Ovary (tissue), 7 donors: ENCODE measurements at regions not wholly inside any gene's neighbourhood (a gene's known extent, or its start where the extent isn't known, plus 50 kb on each side); places are given as distances from the start of the nearest gene placed in this dataset.
"Not testable (repeated sequence)": the region's sequence is repeated elsewhere in the genome, so short reads cannot be mapped to it uniquely, and the experiment has no call there.

Experiments
- DNase-seq, 5 donors: peaks; one replicate each; pipeline ENCODE4 v3.0.0-alpha.2; 2019 to 2020
- H3K27ac ChIP-seq, 2 donors: fragments of 200-600 bp; one replicate each; pipeline versions ENCODE4 v1.5.1 to v1.8.0; 2019 to 2022
- H3K27me3 ChIP-seq: fragments of 200-600 bp; one replicate; pipeline ENCODE4 v1.8.0; 2022
- H3K36me3 ChIP-seq: fragments of 200-600 bp; sonication (generic); one replicate; pipeline ENCODE4 v1.5.1; 2019
- H3K4me1 ChIP-seq: one replicate; pipeline ENCODE4 v1.8.1; 2013; ENCODE audit warnings: mild to moderate bottlenecking, moderate library complexity; ENCODE audit not compliant: insufficient read depth
- H3K4me3 ChIP-seq: fragments of 200-600 bp; sonication (generic); one replicate; pipeline ENCODE4 v1.5.1; 2017
- H3K9me3 ChIP-seq, 2 donors: fragments of 200-600 bp in 1 of 2; sonication (generic) in 1 of 2; one replicate each; pipeline versions ENCODE4 v1.5.1 to v1.8.1; 2013 to 2019; ENCODE audit warnings: mild to moderate bottlenecking in 1 of 2, moderate library complexity in 1 of 2
- CTCF ChIP-seq, 3 donors: fragments of 450-650 bp in 2 of 3; fragments of 200-600 bp in 1 of 3; IDR thresholded peaks; one replicate each; pipeline versions ENCODE4 v1.5.1 to v1.8.0; 2016 to 2022; ENCODE audit warnings: antibody characterized with exemption in 3 of 3, mild to moderate bottlenecking in 1 of 3
- EP300 ChIP-seq: sonication (generic); formaldehyde crosslinking; IDR thresholded peaks from one replicate; pipeline ENCODE4 v1.6.1; 2017; ENCODE audit warnings: antibody characterized with exemption
- POLR2A ChIP-seq: fragments of 450-650 bp; IDR thresholded peaks from one replicate; pipeline ENCODE4 v1.6.1; 2017; ENCODE audit warnings: antibody characterized with exemption, mild to moderate bottlenecking, moderate library complexity
- WGBS, 3 donors: extraction: QIAGEN DNeasy Blood & Tissue Kit in 1 of 3; methylation state at CpG; one replicate each; pipeline versions ENCODE4 v1.1.5 to v1.1.7; 2013 to 2017; 5-methylcytosine and 5-hydroxymethylcytosine counted together
- intact Hi-C, 4 donors: fragments of 100-400 bp; cut with DNase I; formaldehyde crosslinking; loops; one replicate each; pipeline versions ENCODE4 v1.11.0 to v1.15.1; 2022 to 2023
- donor health status: DM: no; HTN: no; CAD: no; lungs with moderate emphysema.
- donor health status: DM: no; HTN: no; CAD: no.
- donor health status: Bipolar disorder and iron deficiency.
- donor health status: DM: no; HTN: no; CAD: no.
- donor health status: DM: yes; HTN: yes; CAD: no.

DNA sequence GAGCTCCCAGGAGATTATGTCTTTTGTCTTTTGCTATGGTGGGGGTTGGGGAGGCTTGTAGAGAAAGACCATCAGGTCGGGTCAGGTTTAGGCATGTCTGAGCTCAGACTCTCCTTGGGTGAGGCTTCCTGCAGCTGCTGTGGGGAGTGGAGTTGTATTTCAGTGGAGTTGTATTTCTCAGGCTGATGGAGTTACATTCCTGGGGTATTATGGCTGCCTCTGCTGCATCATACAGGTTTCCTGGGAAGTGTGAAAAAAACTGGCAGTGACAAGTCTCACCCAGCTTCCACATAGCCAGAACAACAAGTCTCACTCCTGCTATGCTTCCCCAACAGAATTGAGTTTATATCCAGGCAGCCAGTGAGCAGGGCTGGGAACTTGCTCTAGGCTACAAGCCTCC, 119.3 kb downstream of the VSIG4 start:
- no peaks in the 10 kb centered on the region for H3K9me3 ChIP-seq
- WGBS, 3 donors: 0 to 7% (median 6%) methylated on average over 1 of the region's 1 CpG
- H3K4me1 ChIP-seq: no peaks in the 10 kb centered on the region
- TF ChIP-seq POLR2A: no peak
- no peak for TF ChIP-seq CTCF (IDR thresholded peaks at IDR 0.05)
- no peak for TF ChIP-seq EP300
- intact Hi-C loops: no loop called here
- no peak overlapping the region for H3K4me3 ChIP-seq
- no peak overlapping the region for H3K27ac ChIP-seq
- no peaks in the 10 kb centered on the region for H3K36me3 ChIP-seq
- DNase-seq: no peak
- no peaks in the 10 kb centered on the region for H3K27me3 ChIP-seq

- intact Hi-C loops: no loop called here
Observed at GRCh38 chrX:65910899-65911298, 129.0 kb downstream of the VSIG4 start.

DNA sequence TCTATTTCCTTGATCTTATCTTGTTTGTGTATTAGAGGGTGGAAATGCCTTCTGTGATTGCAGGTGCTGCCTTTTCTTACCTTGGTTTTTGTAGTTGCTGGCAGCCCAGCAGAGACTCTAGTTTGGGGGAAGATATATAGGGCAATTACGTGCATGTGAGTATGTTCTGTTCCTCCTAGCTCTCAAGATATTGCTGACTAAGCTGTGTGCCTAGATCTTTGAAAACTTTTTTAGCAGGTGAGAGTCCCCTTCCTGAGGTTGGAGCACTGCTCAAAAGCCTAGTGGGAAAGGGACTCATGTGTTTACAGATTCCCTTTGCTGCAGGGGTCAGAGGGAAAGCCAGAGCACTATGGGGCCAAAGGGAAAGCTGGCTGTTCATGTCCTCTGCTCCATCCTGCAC, 136.1 kb downstream of the VSIG4 start:
- intact Hi-C loops: no loop called here
- no peak for TF ChIP-seq POLR2A
- H3K4me1 ChIP-seq: no peaks in the 10 kb centered on the region
- no peaks in the 10 kb centered on the region for H3K27me3 ChIP-seq
- 50 to 56% (median 50%) methylated on average over 1 of the region's 1 CpG for WGBS, 3 donors
- no peaks in the 10 kb centered on the region for H3K36me3 ChIP-seq
- no peak overlapping the region for H3K4me3 ChIP-seq
- no peak for DNase-seq
- H3K27ac ChIP-seq: no peak overlapping the region
- H3K9me3 ChIP-seq: no peaks in the 10 kb centered on the region

More at GRCh38 chrX:65910899-65911298, 129.0 kb downstream of the VSIG4 start:
- no peak overlapping the region for H3K4me3 ChIP-seq
- no peak for DNase-seq
- H3K4me1 ChIP-seq: no peaks in the 10 kb centered on the region
- no peak overlapping the region for H3K27ac ChIP-seq
- no peak for TF ChIP-seq POLR2A
- no peak for TF ChIP-seq EP300
- no peak for TF ChIP-seq CTCF (IDR thresholded peaks at IDR 0.05)
- H3K27me3 ChIP-seq: no peaks in the 10 kb centered on the region
- no peaks in the 10 kb centered on the region for H3K9me3 ChIP-seq
- WGBS, 3 donors: 67 to 80% (median 75%) methylated on average over 3 of the region's 3 CpGs
- no peaks in the 10 kb centered on the region for H3K36me3 ChIP-seq

GRCh38 chrX:65902011-65902410, 137.9 kb downstream of the VSIG4 start:
- no peak overlapping the region for H3K27ac ChIP-seq
- TF ChIP-seq POLR2A (no peak), EP300 (no peak)
- no peaks in the 10 kb centered on the region for H3K27me3 ChIP-seq
- no peak for DNase-seq
- no peaks in the 10 kb centered on the region for H3K9me3 ChIP-seq
- WGBS, 3 donors: 44 to 48% (median 45%) methylated on average over 3 of the region's 3 CpGs
- no peak overlapping the region for H3K4me3 ChIP-seq
- H3K4me1 ChIP-seq: no peaks in the 10 kb centered on the region
- intact Hi-C loops: no loop called here
- H3K36me3 ChIP-seq: no peaks in the 10 kb centered on the region

- TF ChIP-seq POLR2A: no peak
- Histone ChIP-seq H3K27me3 (no peaks in the 10 kb centered on the region), H3K36me3 (no peaks in the 10 kb centered on the region), H3K4me3 (no peak overlapping the region), H3K27ac (no peak overlapping the region), H3K4me1 (no peaks in the 10 kb centered on the region), H3K9me3 (no peaks in the 10 kb centered on the region)
- intact Hi-C loops: no loop called here
- 73 to 81% (median 77%) methylated on average over 3 of the region's 3 CpGs for WGBS, 3 donors
- no peak for DNase-seq
Observed at GRCh38 chrX:65900850-65901844, 138.7 kb downstream of the VSIG4 start.

DNA sequence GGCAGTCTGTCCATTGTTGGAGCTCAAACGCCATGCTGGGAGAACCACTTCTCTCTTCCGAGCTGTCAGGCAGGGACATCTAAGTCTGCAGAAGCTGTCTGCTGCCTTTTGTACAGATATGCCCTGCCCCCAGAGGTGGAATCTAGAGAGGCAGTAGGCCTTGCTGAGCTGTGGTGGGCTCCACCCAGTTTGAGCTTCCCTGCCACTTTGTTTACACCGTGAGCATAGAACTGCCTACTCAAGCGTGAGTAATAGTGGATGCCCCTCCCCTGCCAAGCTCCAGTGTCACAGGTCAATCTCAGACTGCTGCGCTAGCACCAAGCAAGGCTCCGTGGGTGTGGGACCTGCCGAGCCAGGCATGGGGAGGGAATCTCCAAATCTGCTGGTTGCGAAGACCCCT, 145.7 kb downstream of the VSIG4 start:
- WGBS, 3 donors: 83 to 89% (median 88%) methylated on average over 8 of the region's 8 CpGs
- Histone ChIP-seq H3K36me3 (no peaks in the 10 kb centered on the region), H3K27ac (no peak overlapping the region), H3K4me1 (no peaks in the 10 kb centered on the region), H3K4me3 (no peak overlapping the region), H3K9me3 (no peaks in the 10 kb centered on the region), H3K27me3 (no peaks in the 10 kb centered on the region)
- intact Hi-C loops: no loop called here
- no peak for DNase-seq
- TF ChIP-seq CTCF (IDR thresholded peaks at IDR 0.05): no peak

- DNase-seq, H3K4me3 ChIP-seq, H3K9me3 ChIP-seq, H3K4me1 ChIP-seq, H3K36me3 ChIP-seq, H3K27ac ChIP-seq, H3K27me3 ChIP-seq, intact Hi-C loops: not testable (repeated sequence)
- WGBS, 3 donors: 41 to 47% (median 44%) methylated on average over 2 of the region's 2 CpGs
Observed at GRCh38 chrX:65891817-65892216, 148.1 kb downstream of the VSIG4 start.

DNA sequence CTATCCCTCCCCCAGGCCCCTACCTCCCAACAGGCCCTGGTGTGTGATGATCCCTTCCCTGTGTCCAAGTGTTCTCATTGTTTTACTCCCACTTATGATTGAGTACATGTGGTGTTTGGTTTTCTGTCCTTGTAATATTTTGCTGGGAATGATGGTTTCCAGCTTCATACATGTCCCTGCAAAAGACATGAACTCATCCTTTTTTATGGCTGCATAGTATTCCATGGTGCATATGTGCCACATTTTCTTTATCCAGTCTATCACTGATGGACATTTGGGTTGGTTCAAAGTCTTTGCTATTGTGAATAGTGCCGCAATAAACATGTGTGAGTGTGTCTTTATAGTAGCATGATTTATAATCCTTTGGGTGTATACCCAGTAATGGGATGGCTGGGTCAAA, 151.7 kb downstream of the VSIG4 start:
- intact Hi-C loops: not testable (repeated sequence)
- 92 to 100% (median 100%) methylated on average over 1 of the region's 1 CpG for WGBS, 3 donors

More for the DNA sequence above, 151.7 kb downstream of the VSIG4 start:
- not testable (repeated sequence) for H3K27ac ChIP-seq, H3K4me1 ChIP-seq, DNase-seq, H3K9me3 ChIP-seq, H3K27me3 ChIP-seq, H3K36me3 ChIP-seq, H3K4me3 ChIP-seq
